ENCODE measurements at regions not wholly inside any gene's neighbourhood (a gene's known extent, or its start where the extent isn't known, plus 50 kb on each side); places are given as distances from the start of the nearest gene placed in this dataset.

- DNase-seq (ENCODE audit: low read depth in 1 of 2, low spot score in 1 of 2) (no peak), ATAC-seq (no peak), FAIRE-seq (no peak)
- TF ChIP-seq MAFK (IDR thresholded peaks at IDR 0.05; ENCODE audit: partially characterized antibody) (peak; percentile 83), NPAS2 (CRISPR knock-in tag; IDR thresholded peaks at IDR 0.05; ENCODE audit: borderline replicate concordance) (no peak)
- ChIA-PET POLR2A (no interaction called here), CTCF (no interaction called here)
- no peaks in the 10 kb centered on the region for H3K9me3 ChIP-seq
- no peak overlapping the region for H3K4me3 ChIP-seq
- H3K4me1 ChIP-seq: no peaks in the 10 kb centered on the region
- H3K27ac ChIP-seq: no peak overlapping the region
- H3K4me2 ChIP-seq: no peak overlapping the region
Observed at GRCh38 chr13:90541346-90541745, 806.1 kb upstream of the MIR17HG start.

DNA sequence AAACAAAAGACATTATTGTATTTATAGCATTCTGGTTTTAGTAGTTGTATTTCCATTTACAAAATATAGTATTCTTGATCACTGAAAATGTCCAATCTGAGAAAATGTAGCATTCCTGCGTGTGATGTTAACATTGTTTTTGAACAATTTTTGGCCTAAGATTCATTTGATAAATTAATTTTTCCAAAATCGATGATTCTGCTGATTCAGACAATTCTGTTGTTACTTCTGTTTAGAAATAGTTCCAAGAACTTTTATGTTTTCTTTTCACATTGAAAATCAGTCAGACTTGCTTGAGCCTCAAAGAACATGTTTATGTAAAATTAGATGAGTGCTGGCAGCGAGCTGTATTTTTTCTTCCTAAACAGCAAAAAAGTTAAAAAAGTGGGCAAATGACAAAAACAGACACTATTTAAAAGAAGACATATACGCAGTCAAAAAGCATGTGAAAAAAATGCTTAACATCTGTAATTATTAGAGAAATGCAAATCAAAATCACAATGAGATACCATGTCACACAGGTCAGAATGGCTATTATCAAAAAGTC, 804.5 kb upstream of the MIR17HG start:
- Histone ChIP-seq H3K4me3 (no peak overlapping the region), H3K27ac (no peak overlapping the region), H3K4me1 (no peaks in the 10 kb centered on the region), H3K4me2 (no peak overlapping the region), H3K9me3 (0 out of 3 replicates have a peak, but pooled peaks cover 3% of the 10 kb centered on the region)
- TF ChIP-seq MAFK (IDR thresholded peaks at IDR 0.05; ENCODE audit: partially characterized antibody): peak; percentile 58
- TF ChIP-seq NPAS2 (CRISPR knock-in tag; IDR thresholded peaks at IDR 0.05; ENCODE audit: borderline replicate concordance): no peak
- TF ChIP-seq ZC3H11A (IDR thresholded peaks at IDR 0.05): no peak
- no peak for DNase-seq (ENCODE audit: low read depth in 1 of 2, low spot score in 1 of 2)
- CTCF ChIA-PET: no interaction called here
- WGBS (ENCODE audit: missing lambda C conversion rate): 68% methylated on average over 4 of the region's 4 CpGs
- no peak for FAIRE-seq
- POLR2A ChIA-PET: no interaction called here
- no peak for ATAC-seq

DNA sequence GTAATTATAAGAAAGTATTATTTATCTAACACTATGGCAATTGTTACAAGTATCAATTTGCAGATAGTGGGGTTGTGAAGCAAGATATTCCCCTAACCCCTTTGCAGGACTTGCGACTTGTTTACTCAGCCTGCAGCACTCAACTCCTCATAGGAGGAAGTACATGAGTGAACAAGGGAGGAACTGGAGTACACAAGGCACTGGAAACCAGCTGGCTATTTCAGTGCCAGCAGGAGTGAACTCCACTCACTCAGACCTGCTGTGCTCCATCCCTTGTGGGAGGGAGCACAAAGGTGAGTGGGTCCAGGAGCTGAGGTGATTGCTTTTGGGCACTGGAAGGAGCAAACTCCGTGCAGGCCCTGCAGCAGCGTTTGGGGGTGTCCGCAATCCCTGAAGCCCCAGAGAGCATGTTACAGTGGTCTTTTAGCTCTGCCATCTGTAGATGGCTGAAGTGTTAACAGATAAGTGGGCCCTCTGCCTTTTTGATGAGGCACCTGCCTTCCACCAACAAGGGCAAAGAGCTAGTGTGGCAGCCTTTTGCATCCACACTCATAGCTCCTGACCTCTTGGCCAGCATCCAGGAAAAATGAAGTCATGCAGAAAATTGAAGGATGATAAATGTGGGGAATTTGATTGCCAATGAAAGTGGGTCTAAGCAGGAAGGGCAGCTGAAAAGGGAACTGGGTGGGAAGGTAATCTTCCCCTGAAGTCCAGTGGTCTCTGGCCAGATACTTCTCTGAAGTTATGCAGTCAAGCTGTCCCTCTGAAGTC, 802.2 kb upstream of the MIR17HG start:
- no peak for DNase-seq (ENCODE audit: low read depth in 1 of 2, low spot score in 1 of 2)
- 0 out of 3 replicates have a peak, but pooled peaks cover 3% of the 10 kb centered on the region for H3K9me3 ChIP-seq
- TF ChIP-seq, protein P1, sequence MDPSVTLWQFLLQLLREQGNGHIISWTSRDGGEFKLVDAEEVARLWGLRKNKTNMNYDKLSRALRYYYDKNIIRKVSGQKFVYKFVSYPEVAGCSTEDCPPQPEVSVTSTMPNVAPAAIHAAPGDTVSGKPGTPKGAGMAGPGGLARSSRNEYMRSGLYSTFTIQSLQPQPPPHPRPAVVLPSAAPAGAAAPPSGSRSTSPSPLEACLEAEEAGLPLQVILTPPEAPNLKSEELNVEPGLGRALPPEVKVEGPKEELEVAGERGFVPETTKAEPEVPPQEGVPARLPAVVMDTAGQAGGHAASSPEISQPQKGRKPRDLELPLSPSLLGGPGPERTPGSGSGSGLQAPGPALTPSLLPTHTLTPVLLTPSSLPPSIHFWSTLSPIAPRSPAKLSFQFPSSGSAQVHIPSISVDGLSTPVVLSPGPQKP (IDR thresholded peaks at IDR 0.05; ENCODE audit: low read depth, low read length): no peak
- TF ChIP-seq EHF (CRISPR knock-in tag; IDR thresholded peaks at IDR 0.05) (no peak), RFX5 (IDR thresholded peaks at IDR 0.05) (no peak), HEYL (CRISPR knock-in tag; IDR thresholded peaks at IDR 0.05) (no peak), RNF2 (IDR thresholded peaks at IDR 0.05; ENCODE audit: borderline replicate concordance, low read depth) (no peak), RARB (CRISPR knock-in tag; IDR thresholded peaks at IDR 0.05) (no peak), FOXS1 (CRISPR knock-in tag; IDR thresholded peaks at IDR 0.05) (no peak), NR3C1 (IDR thresholded peaks at IDR 0.05) (no peak), POLR2A (IDR thresholded peaks at IDR 0.05; ENCODE audit: low read length) (no peak), ZC3H11A (IDR thresholded peaks at IDR 0.05) (no peak), HMGXB4 (CRISPR knock-in tag; IDR thresholded peaks at IDR 0.05; ENCODE audit: borderline replicate concordance) (no peak)
- no peak for ATAC-seq
- no peak overlapping the region for H3K27ac ChIP-seq
- CTCF ChIA-PET: no interaction called here
- FAIRE-seq: no peak
- no peak overlapping the region for H3K4me2 ChIP-seq
- WGBS (ENCODE audit: missing lambda C conversion rate): 85% methylated on average over 4 of the region's 4 CpGs
- POLR2A ChIA-PET: no interaction called here
- H3K4me3 ChIP-seq: no peak overlapping the region
- no peaks in the 10 kb centered on the region for H3K4me1 ChIP-seq

DNA sequence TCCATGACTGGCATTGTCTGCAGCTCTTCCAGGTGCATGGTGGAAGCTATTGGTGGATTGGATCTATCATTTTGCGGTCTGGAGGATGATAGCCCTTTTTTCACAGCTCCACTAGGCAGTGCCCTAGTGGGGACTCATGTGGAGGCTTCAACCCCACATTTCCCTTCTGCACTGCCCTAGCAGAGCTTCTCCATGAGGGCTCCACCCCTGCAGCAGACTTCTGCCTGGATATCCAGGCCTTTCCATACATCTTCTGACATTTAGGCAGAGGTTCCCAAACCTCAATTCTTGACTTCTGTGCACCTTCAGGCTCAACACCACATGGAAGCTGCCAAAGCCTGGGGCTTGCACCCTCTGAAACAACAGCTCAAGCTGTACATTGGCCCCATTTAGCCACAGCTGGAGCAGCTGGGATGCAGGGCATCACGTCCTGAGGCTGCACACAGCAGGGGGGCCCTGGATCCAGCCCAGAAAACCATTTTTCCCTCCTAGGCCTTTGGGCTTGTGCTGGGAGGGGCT, 800.2 kb upstream of the MIR17HG start:
- no peak overlapping the region for H3K4me2 ChIP-seq
- no peak overlapping the region for H3K27ac ChIP-seq
- WGBS (ENCODE audit: missing lambda C conversion rate): 6% methylated on average over 2 of the region's 2 CpGs
- DNase-seq (ENCODE audit: low read depth in 1 of 2, low spot score in 1 of 2) (no peak), ATAC-seq (no peak), FAIRE-seq (no peak)
- no peaks in the 10 kb centered on the region for H3K4me1 ChIP-seq
- H3K9me3 ChIP-seq: 0 out of 3 replicates have a peak, but pooled peaks cover 3% of the 10 kb centered on the region
- ChIA-PET CTCF (no interaction called here), POLR2A (no interaction called here)
- H3K4me3 ChIP-seq: no peak overlapping the region
- no peak for TF ChIP-seq CEBPB (IDR thresholded peaks at IDR 0.05)
- no peak for TF ChIP-seq TFCP2L1 (CRISPR knock-in tag; IDR thresholded peaks at IDR 0.05)
- no peak for TF ChIP-seq CHD2 (IDR thresholded peaks at IDR 0.05; ENCODE audit: low read length, partially characterized antibody)
- TF ChIP-seq ZSCAN20 (CRISPR knock-in tag; IDR thresholded peaks at IDR 0.05): no peak
- TF ChIP-seq USF2 (IDR thresholded peaks at IDR 0.05): no peak
- TF ChIP-seq, protein P1 (IDR thresholded peaks at IDR 0.05; ENCODE audit: low read depth, low read length): no peak
- no peak for TF ChIP-seq POLR2AphosphoS2 (conservative IDR thresholded peaks at IDR 0.05; ENCODE audit: low read length)
- TF ChIP-seq NPAS2 (CRISPR knock-in tag; IDR thresholded peaks at IDR 0.05; ENCODE audit: borderline replicate concordance): no peak
- no peak for TF ChIP-seq MYC (IDR thresholded peaks at IDR 0.05; ENCODE audit: borderline replicate concordance, low read length)
- no peak for TF ChIP-seq HEYL (CRISPR knock-in tag; IDR thresholded peaks at IDR 0.05)
- TF ChIP-seq ESRRA (IDR thresholded peaks at IDR 0.05; ENCODE audit: borderline replicate concordance, low read length): no peak
- TF ChIP-seq CHD4 (IDR thresholded peaks at IDR 0.05; ENCODE audit: borderline replicate concordance): no peak
- TF ChIP-seq EP300 (IDR thresholded peaks at IDR 0.05): no peak
- TF ChIP-seq HOXB5 (CRISPR knock-in tag; IDR thresholded peaks at IDR 0.05): no peak
- no peak for TF ChIP-seq CBX8 (IDR thresholded peaks at IDR 0.05)
- no peak for TF ChIP-seq BHLHE40 (IDR thresholded peaks at IDR 0.05; ENCODE audit: low read depth, low read length)
